Fibroblast of mammary gland (primary cell): ENCODE measurements at regions not wholly inside any gene's neighbourhood (a gene's known extent, or its start where the extent isn't known, plus 50 kb on each side); places are given as distances from the start of the nearest gene placed in this dataset.

Experiments used
- DNase-seq: peaks from one replicate; pipeline ENCODE4 v3.0.0-alpha.2; 2010; ENCODE audit warnings: low read depth
- H3K4me3 ChIP-seq: 2 replicates; pipeline ENCODE4 v1.5.1; 2011; ENCODE audit warnings: low read depth, mild to moderate bottlenecking, low read length, moderate library complexity; ENCODE audit not compliant: control insufficient read depth
- CTCF ChIP-seq: conservative IDR thresholded peaks from 2 replicates; pipeline ENCODE4 v1.5.1; 2011; ENCODE audit warnings: low read depth, low read length, inconsistent platforms; ENCODE audit not compliant: control insufficient read depth, insufficient read depth

GRCh38 chr15:79198461-79198860 is 84.1 kb upstream of the ANKRD34C start:
- DNase-seq: no peak
- no peak for TF ChIP-seq CTCF
- no peak overlapping the region for H3K4me3 ChIP-seq

- no peak for TF ChIP-seq CTCF
- no peak for DNase-seq
- H3K4me3 ChIP-seq: no peak overlapping the region
Observed at GRCh38 chr15:79197285-79197684, 85.2 kb upstream of the ANKRD34C start.

- no peak overlapping the region for H3K4me3 ChIP-seq
- no peak for TF ChIP-seq CTCF
- no peak for DNase-seq
Observed at GRCh38 chr15:79195802-79196201, 86.7 kb upstream of the ANKRD34C start.

GRCh38 chr15:79195239-79195638 is 87.3 kb upstream of the ANKRD34C start:
- no peak overlapping the region for H3K4me3 ChIP-seq
- no peak for TF ChIP-seq CTCF
- DNase-seq: no peak

- TF ChIP-seq CTCF: no peak
- DNase-seq: no peak
- H3K4me3 ChIP-seq: no peak overlapping the region
Observed at GRCh38 chr15:79194386-79194785, 88.1 kb upstream of the ANKRD34C start.

GRCh38 chr15:79193549-79193948 is 89.0 kb upstream of the ANKRD34C start:
- no peak for DNase-seq
- no peak overlapping the region for H3K4me3 ChIP-seq
- no peak for TF ChIP-seq CTCF

GRCh38 chr15:79193103-79193502 is 89.4 kb upstream of the ANKRD34C start:
- no peak for DNase-seq
- TF ChIP-seq CTCF: no peak
- H3K4me3 ChIP-seq: no peak overlapping the region
